Fibroblast of skin of abdomen (primary cell): ENCODE measurements at regions not wholly inside any gene's neighbourhood (a gene's known extent, or its start where the extent isn't known, plus 50 kb on each side); places are given as distances from the start of the nearest gene placed in this dataset.

Experiments used
- DNase-seq: peaks from one replicate; pipeline ENCODE4 v3.0.0-alpha.2; 2013

- no peak for DNase-seq
Observed at GRCh38 chr2:166634706-166635105, 140.7 kb upstream of the SCN7A start.

GRCh38 chr2:166632616-166633015 is 138.6 kb upstream of the SCN7A start:
- DNase-seq: peak; percentile 82

- no peak for DNase-seq
Observed at GRCh38 chr2:166628478-166629136, 134.6 kb upstream of the SCN7A start.

- no peak for DNase-seq
Observed at GRCh38 chr2:166627893-166628292, 133.8 kb upstream of the SCN7A start.

GRCh38 chr2:166625670-166626069 is 131.6 kb upstream of the SCN7A start:
- no peak for DNase-seq

- no peak for DNase-seq
Observed at GRCh38 chr2:166614503-166614902, 120.5 kb upstream of the SCN7A start.

GRCh38 chr2:166614029-166614428 is 120.0 kb upstream of the SCN7A start:
- no peak for DNase-seq

GRCh38 chr2:166613226-166613625 is 119.2 kb upstream of the SCN7A start:
- no peak for DNase-seq

- DNase-seq: no peak
Observed at GRCh38 chr2:166612214-166612613, 118.2 kb upstream of the SCN7A start.

- DNase-seq: no peak
Observed at GRCh38 chr2:166610913-166611305, 116.9 kb upstream of the SCN7A start.

GRCh38 chr2:166610180-166610912 is 116.3 kb upstream of the SCN7A start:
- peak; percentile 4 for DNase-seq

- DNase-seq: no peak
Observed at GRCh38 chr2:166609183-166609959, 115.3 kb upstream of the SCN7A start.

- no peak for DNase-seq
Observed at GRCh38 chr2:166607880-166608279, 113.8 kb upstream of the SCN7A start.

- peak; percentile 81 for DNase-seq
Observed at GRCh38 chr2:166593403-166593802, 99.4 kb upstream of the SCN7A start.

GRCh38 chr2:166592750-166593149 is 98.7 kb upstream of the SCN7A start:
- DNase-seq: no peak

GRCh38 chr2:166591226-166591625 is 97.2 kb upstream of the SCN7A start:
- no peak for DNase-seq

GRCh38 chr2:166573391-166573790 is 79.3 kb upstream of the SCN7A start:
- DNase-seq: peak; percentile 43

- no peak for DNase-seq
Observed at GRCh38 chr2:166572937-166573336, 78.9 kb upstream of the SCN7A start.

GRCh38 chr2:166568409-166568808 is 74.4 kb upstream of the SCN7A start:
- no peak for DNase-seq

- no peak for DNase-seq
Observed at GRCh38 chr2:166565501-166565900, 71.5 kb upstream of the SCN7A start.

GRCh38 chr2:166563894-166564293 is 69.8 kb upstream of the SCN7A start:
- DNase-seq: no peak

- DNase-seq: no peak
Observed at GRCh38 chr2:166560022-166560421, 66.0 kb upstream of the SCN7A start.

- no peak for DNase-seq
Observed at GRCh38 chr2:166550923-166551322, 56.9 kb upstream of the SCN7A start.

GRCh38 chr2:166545473-166545872 is 51.4 kb upstream of the SCN7A start:
- DNase-seq: no peak
